ENCODE measurements at regions not wholly inside any gene's neighbourhood (a gene's known extent, or its start where the extent isn't known, plus 50 kb on each side); places are given as distances from the start of the nearest gene placed in this dataset.

GRCh38 chr9:32172256-32172655 lies 212.2 kb upstream of the ACO1 start:
- POLR2A ChIA-PET: no interaction called here
- DNase-seq (ENCODE audit: low read depth, low spot score) (no peak), ATAC-seq (no peak)
- Histone ChIP-seq H3K27me3 (ENCODE audit: insufficient read depth, low read length) (no peaks in the 10 kb centered on the region), H3K9me3 (ENCODE audit: control insufficient read depth in 1 of 2, insufficient read depth in 1 of 2, low read depth in 1 of 2, low read length in 2 of 2) (no peaks in the 10 kb centered on the region), H3K27ac (ENCODE audit: low read depth, low read length) (no peak overlapping the region), H3K79me2 (ENCODE audit: insufficient read depth, low read length) (no peaks in the 10 kb centered on the region), H3K9me2 (ENCODE audit: insufficient read depth) (no peaks in the 10 kb centered on the region), H3K4me1 (ENCODE audit: control insufficient read depth in 1 of 2, insufficient read depth in 2 of 2, low read length in 2 of 2) (no peaks in the 10 kb centered on the region), H4K20me1 (ENCODE audit: insufficient read depth) (no peaks in the 10 kb centered on the region), H2AFZ (ENCODE audit: low read depth, low read length, poor library complexity, severe bottlenecking) (no peak overlapping the region), H3K36me3 (ENCODE audit: control insufficient read depth in 1 of 2, insufficient read depth in 2 of 2, low read length in 2 of 2) (no peaks in the 10 kb centered on the region), H3K4me3 (replicated peaks in 1 of 2; ENCODE audit: low read depth in 1 of 2, low read length in 2 of 2) (no peak overlapping the region), H3K4me2 (ENCODE audit: low read length) (no peak overlapping the region), H3K9ac (ENCODE audit: low read length) (no peak overlapping the region)
- intact Hi-C loops (cut with micrococcal nuclease): no loop called here
- no TSS peak for BruUV-seq (replicated peaks)
- CTCF ChIA-PET: no interaction called here
- TF ChIP-seq ATF3 (IDR thresholded peaks at IDR 0.05) (no peak), CEBPB (IDR thresholded peaks at IDR 0.05; ENCODE audit: low read depth) (no peak), TCF7L2 (IDR thresholded peaks at IDR 0.05; ENCODE audit: borderline replicate concordance, extremely low read depth, insufficient read depth, insufficient read length) (no peak), SRF (IDR thresholded peaks at IDR 0.05; ENCODE audit: low read depth) (no peak), ZBTB33 (IDR thresholded peaks at IDR 0.05; ENCODE audit: extremely low read depth, insufficient replicate concordance, low read length) (no peak), EZH2 (IDR thresholded peaks at IDR 0.05) (no peak), YY1 (IDR thresholded peaks at IDR 0.05; ENCODE audit: extremely low read depth, insufficient replicate concordance, low read depth, low read length) (no peak), FOSL1 (IDR thresholded peaks at IDR 0.05; ENCODE audit: low read depth) (no peak), POLR2AphosphoS5 (IDR thresholded peaks at IDR 0.05; ENCODE audit: low read depth, low read length) (no peak), EGR1 (IDR thresholded peaks at IDR 0.05; ENCODE audit: low read depth) (no peak), SP1 (IDR thresholded peaks at IDR 0.05; ENCODE audit: low read depth) (no peak), MAX (IDR thresholded peaks at IDR 0.05) (no peak), CTCF (IDR thresholded peaks at IDR 0.05 in 2 of 3, conservative IDR thresholded peaks at IDR 0.05 in 1 of 3; ENCODE audit: borderline replicate concordance in 1 of 3, insufficient read depth in 1 of 3, low read depth in 2 of 3, low read length in 2 of 3) (no peak), EZH2phosphoT487 (IDR thresholded peaks at IDR 0.05; ENCODE audit: borderline replicate concordance) (no peak), ZNF274 (IDR thresholded peaks at IDR 0.05; ENCODE audit: low read depth, low read length) (no peak), RAD21 (IDR thresholded peaks at IDR 0.05; ENCODE audit: low read depth) (no peak), SIN3A (IDR thresholded peaks at IDR 0.05; ENCODE audit: low read depth) (no peak), ZFX (IDR thresholded peaks at IDR 0.05) (no peak), CBX3 (IDR thresholded peaks at IDR 0.05; ENCODE audit: low read depth) (no peak), POLR2A (IDR thresholded peaks at IDR 0.05; ENCODE audit: borderline replicate concordance, extremely low read depth, insufficient read depth, insufficient read length) (no peak)
- RAD21 ChIA-PET (ENCODE audit: low non-redundant PET in 1 of 2, low total read pairs in 2 of 2, uncharacterized antibody in 2 of 2, unreplicated experiment in 2 of 2): no interaction called here
